ENCODE measurements at regions not wholly inside any gene's neighbourhood (a gene's known extent, or its start where the extent isn't known, plus 50 kb on each side); places are given as distances from the start of the nearest gene placed in this dataset.

- no peak for TF ChIP-seq BCL6B (tag by site-specific recombination; IDR thresholded peaks at IDR 0.05)
These were observed 266.2 kb upstream of the ADGRB3 start (continued) for GRCh38 chr6:68368845-68369244.

- Histone ChIP-seq H3K27ac (ENCODE audit: extremely low read depth, low read depth, low read length) (no peak overlapping the region), H3K9me3 (ENCODE audit: control insufficient read depth, insufficient read depth, low read depth, low read length) (no peaks in the 10 kb centered on the region), H3K4me1 (ENCODE audit: control insufficient read depth, insufficient read depth, low read length) (no peaks in the 10 kb centered on the region), H3K36me3 (ENCODE audit: control insufficient read depth in 2 of 2, insufficient read depth in 1 of 2, low read length in 2 of 2) (no peaks in the 10 kb centered on the region), H3K4me3 (ENCODE audit: low read depth, low read length) (no peak overlapping the region)
- ChIA-PET POLR2A (no interaction called here), CTCF (interaction anchor here (0.7 kb wide), 1 partner anchor 781 kb away, joined by 3 read pairs; no protein-coding TSS in a partner anchor)
- TF ChIP-seq PRDM10 (tag by site-specific recombination; IDR thresholded peaks at IDR 0.05) = no peak
- no peak for TF ChIP-seq KLF7 (tag by site-specific recombination; IDR thresholded peaks at IDR 0.05; ENCODE audit: borderline replicate concordance)
- TF ChIP-seq ZNF23 (tag by site-specific recombination; IDR thresholded peaks at IDR 0.05; ENCODE audit: borderline replicate concordance) = no peak
- no peak for TF ChIP-seq ZSCAN30 (tag by site-specific recombination; IDR thresholded peaks at IDR 0.05)
- TF ChIP-seq ZBTB11 (tag by site-specific recombination; conservative IDR thresholded peaks at IDR 0.05; ENCODE audit: low read depth) = no peak
- no peak for TF ChIP-seq YY2 (tag by site-specific recombination; IDR thresholded peaks at IDR 0.05)
These were observed 270.7 kb upstream of the ADGRB3 start for GRCh38 chr6:68364271-68364805.

GRCh38 chr6:68343901-68344300 lies 291.2 kb upstream of the ADGRB3 start:
- H3K36me3 ChIP-seq (ENCODE audit: control insufficient read depth in 2 of 2, insufficient read depth in 1 of 2, low read length in 2 of 2) = no peaks in the 10 kb centered on the region
- ChIA-PET POLR2A (no interaction called here), CTCF (interaction anchor here (0.6 to 1.6 kb wide), 18 partner anchors 13 to 862 kb away, joined by 3 to 9 read pairs (median 4); no protein-coding TSS in a partner anchor)
- no peaks in the 10 kb centered on the region for H3K4me1 ChIP-seq (ENCODE audit: control insufficient read depth, insufficient read depth, low read length)
- H3K27ac ChIP-seq (ENCODE audit: extremely low read depth, low read depth, low read length) = no peak overlapping the region
- H3K9me3 ChIP-seq (ENCODE audit: control insufficient read depth, insufficient read depth, low read depth, low read length) = no peaks in the 10 kb centered on the region
- H3K4me3 ChIP-seq (ENCODE audit: low read depth, low read length) = no peak overlapping the region
- TF ChIP-seq ZSCAN16 (tag by site-specific recombination; IDR thresholded peaks at IDR 0.05) (no peak), GLI2 (tag by site-specific recombination; IDR thresholded peaks at IDR 0.05; ENCODE audit: borderline replicate concordance, low read depth) (no peak), ZBTB48 (tag by site-specific recombination; IDR thresholded peaks at IDR 0.05) (no peak), ZNF354C (tag by site-specific recombination; IDR thresholded peaks at IDR 0.05; ENCODE audit: borderline replicate concordance, low read depth) (no peak), ZNF571 (tag by site-specific recombination; IDR thresholded peaks at IDR 0.05) (no peak), ZNF654 (tag by site-specific recombination; IDR thresholded peaks at IDR 0.05; ENCODE audit: low read depth) (peak; percentile 29), ZNF558 (tag by site-specific recombination; IDR thresholded peaks at IDR 0.05) (no peak)

Data from HEK293 (cell line).